BE2C (cell line): ENCODE measurements at regions not wholly inside any gene's neighbourhood (a gene's known extent, or its start where the extent isn't known, plus 50 kb on each side); places are given as distances from the start of the nearest gene placed in this dataset.

Source experiments
- DNase-seq: peaks from one replicate; pipeline ENCODE4 v3.0.0-alpha.2; 2020
- H3K27me3 ChIP-seq: fragments of 250-450 bp; sonication (Bioruptor Pico); 2 replicates; pipeline ENCODE4 v1.5.1; 2020; ENCODE audit warnings: mild to moderate bottlenecking
- H3K36me3 ChIP-seq: fragments of 250-450 bp; sonication (Bioruptor Pico); 2 replicates; pipeline ENCODE4 v1.5.1; 2020; ENCODE audit warnings: mild to moderate bottlenecking
- H3K4me1 ChIP-seq: fragments of 250-450 bp; sonication (Bioruptor Pico); 2 replicates; pipeline ENCODE4 v1.5.1; 2020
- H3K4me3 ChIP-seq: 2 replicates; pipeline ENCODE4 v1.5.1; 2011; ENCODE audit warnings: low read depth, low read length
- H3K9me3 ChIP-seq: fragments of 250-450 bp; sonication (Bioruptor Pico); 2 replicates; pipeline ENCODE4 v1.5.1; 2020
- CTCF ChIP-seq: IDR thresholded peaks from 2 replicates; pipeline ENCODE4 v1.5.1; 2012; ENCODE audit warnings: mild to moderate bottlenecking, low read depth, low read length

- Histone ChIP-seq H3K9me3 (no peaks in the 10 kb centered on the region), H3K36me3 (no peaks in the 10 kb centered on the region), H3K27me3 (no peaks in the 10 kb centered on the region), H3K4me3 (no peak overlapping the region), H3K4me1 (no peaks in the 10 kb centered on the region)
- no peak for DNase-seq
- no peak for TF ChIP-seq CTCF
These were observed 183.9 kb upstream of the BMP4 start for GRCh38 chr14:54140551-54140950.

- no peak for DNase-seq
- Histone ChIP-seq H3K4me1 (peaks cover 6% of the 10 kb centered on the region), H3K27me3 (no peaks in the 10 kb centered on the region), H3K9me3 (no peaks in the 10 kb centered on the region), H3K36me3 (no peaks in the 10 kb centered on the region), H3K4me3 (no peak overlapping the region)
- TF ChIP-seq CTCF, result no peak
These were observed 190.0 kb upstream of the BMP4 start for GRCh38 chr14:54146601-54147000.

GRCh38 chr14:54147282-54147681, 190.7 kb upstream of the BMP4 start:
- H3K9me3 ChIP-seq, result no peaks in the 10 kb centered on the region
- DNase-seq, result peak; percentile 84
- H3K36me3 ChIP-seq, result no peaks in the 10 kb centered on the region
- no peaks in the 10 kb centered on the region for H3K27me3 ChIP-seq
- no peak overlapping the region for H3K4me3 ChIP-seq
- peaks cover 6% of the 10 kb centered on the region for H3K4me1 ChIP-seq
- no peak for TF ChIP-seq CTCF

GRCh38 chr14:54147758-54148157, 191.1 kb upstream of the BMP4 start:
- no peaks in the 10 kb centered on the region for H3K9me3 ChIP-seq
- no peaks in the 10 kb centered on the region for H3K27me3 ChIP-seq
- no peak for TF ChIP-seq CTCF
- no peak overlapping the region for H3K4me3 ChIP-seq
- no peak for DNase-seq
- no peaks in the 10 kb centered on the region for H3K36me3 ChIP-seq
- peaks cover 6% of the 10 kb centered on the region for H3K4me1 ChIP-seq

- no peak for DNase-seq
- no peaks in the 10 kb centered on the region for H3K36me3 ChIP-seq
- peaks cover 6% of the 10 kb centered on the region for H3K4me1 ChIP-seq
- no peaks in the 10 kb centered on the region for H3K9me3 ChIP-seq
- no peak for TF ChIP-seq CTCF
- no peaks in the 10 kb centered on the region for H3K27me3 ChIP-seq
- no peak overlapping the region for H3K4me3 ChIP-seq
These were observed 191.6 kb upstream of the BMP4 start for GRCh38 chr14:54148251-54148650.

- DNase-seq, result no peak
- no peak overlapping the region for H3K4me3 ChIP-seq
- no peaks in the 10 kb centered on the region; the same call in 1 of the 2 replicates for H3K4me1 ChIP-seq
- H3K36me3 ChIP-seq, result no peaks in the 10 kb centered on the region
- H3K9me3 ChIP-seq, result no peaks in the 10 kb centered on the region
- no peak for TF ChIP-seq CTCF
- no peaks in the 10 kb centered on the region for H3K27me3 ChIP-seq
These were observed 195.7 kb upstream of the BMP4 start for GRCh38 chr14:54152351-54152750.
